ENCODE measurements at regions not wholly inside any gene's neighbourhood (a gene's known extent, or its start where the extent isn't known, plus 50 kb on each side); places are given as distances from the start of the nearest gene placed in this dataset.

DNA sequence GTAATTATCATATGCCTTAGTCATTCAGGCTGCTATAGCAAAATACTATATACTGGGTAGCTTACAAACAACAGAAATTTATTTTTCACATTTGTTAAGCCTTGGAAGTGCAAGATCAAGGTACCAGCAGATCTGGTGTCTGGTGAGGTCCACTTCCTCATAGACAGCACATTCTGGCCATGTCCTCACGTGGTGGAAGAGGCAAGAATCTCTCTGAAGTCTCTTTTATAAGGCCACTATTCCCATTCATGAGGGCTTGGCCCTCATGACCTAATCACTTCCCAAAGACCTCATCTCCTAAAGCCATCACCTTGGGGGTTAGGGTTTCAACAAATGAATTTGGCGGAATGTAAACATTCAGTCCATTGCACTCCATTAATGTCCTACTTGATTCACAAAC is 137.5 kb upstream of the C1GALT1 start:
- TF ChIP-seq, protein P1, sequence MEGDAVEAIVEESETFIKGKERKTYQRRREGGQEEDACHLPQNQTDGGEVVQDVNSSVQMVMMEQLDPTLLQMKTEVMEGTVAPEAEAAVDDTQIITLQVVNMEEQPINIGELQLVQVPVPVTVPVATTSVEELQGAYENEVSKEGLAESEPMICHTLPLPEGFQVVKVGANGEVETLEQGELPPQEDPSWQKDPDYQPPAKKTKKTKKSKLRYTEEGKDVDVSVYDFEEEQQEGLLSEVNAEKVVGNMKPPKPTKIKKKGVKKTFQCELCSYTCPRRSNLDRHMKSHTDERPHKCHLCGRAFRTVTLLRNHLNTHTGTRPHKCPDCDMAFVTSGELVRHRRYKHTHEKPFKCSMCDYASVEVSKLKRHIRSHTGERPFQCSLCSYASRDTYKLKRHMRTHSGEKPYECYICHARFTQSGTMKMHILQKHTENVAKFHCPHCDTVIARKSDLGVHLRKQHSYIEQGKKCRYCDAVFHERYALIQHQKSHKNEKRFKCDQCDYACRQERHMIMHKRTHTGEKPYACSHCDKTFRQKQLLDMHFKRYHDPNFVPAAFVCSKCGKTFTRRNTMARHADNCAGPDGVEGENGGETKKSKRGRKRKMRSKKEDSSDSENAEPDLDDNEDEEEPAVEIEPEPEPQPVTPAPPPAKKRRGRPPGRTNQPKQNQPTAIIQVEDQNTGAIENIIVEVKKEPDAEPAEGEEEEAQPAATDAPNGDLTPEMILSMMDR (IDR thresholded peaks at IDR 0.05) = no peak
- TF ChIP-seq POLR2AphosphoS5 (IDR thresholded peaks at IDR 0.05) (no peak), POLR2A (IDR thresholded peaks at IDR 0.05) (no peak)
